Gastroesophageal sphincter (tissue), 3 donors: ENCODE measurements at regions not wholly inside any gene's neighbourhood (a gene's known extent, or its start where the extent isn't known, plus 50 kb on each side); places are given as distances from the start of the nearest gene placed in this dataset.

ENCODE experiments used
- EP300 ChIP-seq: sonication (generic); formaldehyde crosslinking; IDR thresholded peaks from one replicate; pipeline ENCODE4 v1.6.1; 2017; ENCODE audit warnings: antibody characterized with exemption, mild to moderate bottlenecking
- POLR2A ChIP-seq, 2 donors: fragments of 450-650 bp; IDR thresholded peaks; one replicate each; pipeline ENCODE4 v1.6.1; 2017; ENCODE audit warnings: antibody characterized with exemption in 2 of 2, mild to moderate bottlenecking in 2 of 2, moderate library complexity in 1 of 2
- TF ChIP-seq, protein P1 (sequence below), 4 experiments: fragments of 200-600 bp in 2 of 4; fragments of 450-650 bp in 2 of 4; sonication (generic) in 1 of 4; IDR thresholded peaks; one replicate each; pipeline ENCODE4 v1.5.1; 2017 to 2019; ENCODE audit warnings: antibody characterized with exemption in 4 of 4, mild to moderate bottlenecking in 2 of 4, moderate library complexity in 2 of 4

DNA sequence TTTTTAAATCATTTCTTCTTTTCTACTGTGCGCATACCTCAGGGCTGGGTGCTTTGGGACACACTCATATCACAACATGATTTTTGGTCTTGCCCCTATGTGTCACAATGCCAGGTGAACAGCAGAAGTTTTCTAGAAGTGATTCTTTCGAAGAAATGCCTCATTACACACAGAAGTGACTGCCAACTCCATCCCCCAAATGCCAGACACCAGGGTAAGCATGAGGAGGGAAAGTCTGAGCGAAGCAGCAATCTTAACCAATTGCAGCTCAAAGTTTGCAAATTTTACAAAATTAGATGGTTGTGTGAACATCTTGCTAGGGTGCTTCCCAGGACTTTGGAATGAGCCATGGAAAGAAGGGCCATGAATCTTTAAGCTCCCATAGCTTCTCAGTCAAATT lies 87.3 kb upstream of the PLEKHA5 start:
- TF ChIP-seq, protein P1, sequence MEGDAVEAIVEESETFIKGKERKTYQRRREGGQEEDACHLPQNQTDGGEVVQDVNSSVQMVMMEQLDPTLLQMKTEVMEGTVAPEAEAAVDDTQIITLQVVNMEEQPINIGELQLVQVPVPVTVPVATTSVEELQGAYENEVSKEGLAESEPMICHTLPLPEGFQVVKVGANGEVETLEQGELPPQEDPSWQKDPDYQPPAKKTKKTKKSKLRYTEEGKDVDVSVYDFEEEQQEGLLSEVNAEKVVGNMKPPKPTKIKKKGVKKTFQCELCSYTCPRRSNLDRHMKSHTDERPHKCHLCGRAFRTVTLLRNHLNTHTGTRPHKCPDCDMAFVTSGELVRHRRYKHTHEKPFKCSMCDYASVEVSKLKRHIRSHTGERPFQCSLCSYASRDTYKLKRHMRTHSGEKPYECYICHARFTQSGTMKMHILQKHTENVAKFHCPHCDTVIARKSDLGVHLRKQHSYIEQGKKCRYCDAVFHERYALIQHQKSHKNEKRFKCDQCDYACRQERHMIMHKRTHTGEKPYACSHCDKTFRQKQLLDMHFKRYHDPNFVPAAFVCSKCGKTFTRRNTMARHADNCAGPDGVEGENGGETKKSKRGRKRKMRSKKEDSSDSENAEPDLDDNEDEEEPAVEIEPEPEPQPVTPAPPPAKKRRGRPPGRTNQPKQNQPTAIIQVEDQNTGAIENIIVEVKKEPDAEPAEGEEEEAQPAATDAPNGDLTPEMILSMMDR (IDR thresholded peaks at IDR 0.05), result no peak
- no peak for TF ChIP-seq POLR2A (IDR thresholded peaks at IDR 0.05)
- no peak for TF ChIP-seq EP300
